H1 (cell line): ENCODE measurements at regions not wholly inside any gene's neighbourhood (a gene's known extent, or its start where the extent isn't known, plus 50 kb on each side); places are given as distances from the start of the nearest gene placed in this dataset.

ENCODE experiments used
- HDAC6 ChIP-seq: IDR thresholded peaks from one replicate; pipeline ENCODE4 v1.7.1; 2012; ENCODE audit warnings: low read depth, mild to moderate bottlenecking, inconsistent platforms, low read length, moderate library complexity
- MAX ChIP-seq: IDR thresholded peaks from 2 replicates; pipeline ENCODE4 v1.6.1; 2012; ENCODE audit warnings: inconsistent platforms

- no peak for TF ChIP-seq HDAC6
- TF ChIP-seq MAX = no peak
- TF ChIP-seq, all 59 proteins: peak for 0
Measured at GRCh38 chr12:68536885-68537485, 73.7 kb upstream of the RAP1B start (continued).
